ENCODE measurements at regions not wholly inside any gene's neighbourhood (a gene's known extent, or its start where the extent isn't known, plus 50 kb on each side); places are given as distances from the start of the nearest gene placed in this dataset.

DNA sequence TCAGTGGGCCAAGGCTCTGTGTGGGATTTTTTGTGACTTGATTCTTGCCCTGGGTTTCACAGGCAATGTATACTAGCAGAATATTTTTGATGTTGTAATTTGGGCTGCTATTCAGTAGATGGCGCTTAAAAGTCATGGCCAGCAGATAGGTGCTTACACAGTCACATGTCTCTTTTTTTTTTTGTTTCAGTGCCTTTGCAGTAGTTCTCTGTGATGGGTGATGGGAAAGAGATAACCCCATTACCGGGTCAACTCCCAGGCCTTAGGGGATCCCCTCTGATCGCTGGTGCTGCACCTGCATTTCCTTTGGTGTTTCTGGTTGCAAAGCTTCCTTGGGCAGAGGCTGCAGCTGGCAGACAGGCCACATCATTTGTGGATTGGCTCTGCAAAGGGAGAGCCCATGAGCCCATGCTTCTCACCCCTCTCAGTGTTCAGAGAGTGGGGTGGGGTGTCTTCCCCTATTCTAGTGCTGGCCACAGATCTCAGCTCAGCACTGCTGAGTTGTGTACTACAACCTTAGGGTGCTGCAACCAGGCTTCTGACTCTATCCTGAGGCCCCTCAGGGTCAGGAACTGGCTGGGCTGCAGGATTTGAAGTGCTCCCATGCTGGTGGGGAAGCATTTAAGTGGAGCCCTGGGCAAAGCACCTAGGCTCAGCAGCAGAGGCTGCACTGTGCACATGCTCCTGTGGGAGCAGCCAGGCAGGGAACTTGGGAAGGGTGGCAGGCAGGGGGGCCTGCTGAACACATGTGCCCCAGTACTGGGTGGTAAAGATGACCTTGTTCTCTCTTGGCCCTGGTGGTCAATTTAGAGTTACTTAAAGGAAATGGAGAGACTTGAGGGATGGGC is 219.8 kb upstream of the SPHKAP start:
- Histone ChIP-seq H3K27ac (ENCODE audit: low read depth in 1 of 2, low read length in 1 of 2) (no peak overlapping the region), H3K4me3 (ENCODE audit: low read length in 2 of 2) (no peak overlapping the region), H3K4me1 (ENCODE audit: control insufficient read depth in 2 of 2, insufficient read depth in 2 of 2, low read length in 2 of 2) (no peaks in the 10 kb centered on the region), H3K36me3 (ENCODE audit: control insufficient read depth in 2 of 2, insufficient read depth in 2 of 2, low read length in 1 of 2) (no peaks in the 10 kb centered on the region), H3K27me3 (ENCODE audit: control insufficient read depth in 2 of 2, insufficient read depth in 1 of 2, low read length in 1 of 2) (no peaks in the 10 kb centered on the region), H3K9me3 (ENCODE audit: control insufficient read depth in 2 of 2, insufficient read depth in 1 of 2, low read length in 1 of 2) (peaks cover 0 to 11% of the 10 kb centered on the region in 2 donors)
- 85% methylated on average over 3 of the region's 3 CpGs for WGBS
- DNase-seq (ENCODE audit: low read depth in 6 of 9, low spot score in 9 of 9) = no peak

DNA sequence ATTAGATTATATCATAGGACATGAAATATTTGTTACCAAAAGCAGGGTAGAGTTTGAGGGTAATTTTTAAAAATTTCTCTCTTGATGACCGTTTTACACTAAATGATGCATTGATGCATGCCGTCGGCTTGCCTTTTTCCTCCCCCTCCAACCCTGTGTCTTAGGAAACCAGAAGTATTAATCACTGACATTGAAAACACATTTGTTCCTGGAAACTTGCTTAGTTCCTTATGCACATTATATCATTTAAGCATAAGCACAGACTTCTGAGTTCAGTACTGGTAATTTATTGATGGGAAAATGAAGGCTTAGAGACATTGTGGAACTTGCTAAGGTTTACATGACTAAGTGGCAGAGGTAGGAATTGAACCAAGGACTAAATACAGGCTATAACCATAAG is 206.3 kb upstream of the SPHKAP start:
- H3K4me3 ChIP-seq (ENCODE audit: low read length in 2 of 2) = no peak overlapping the region
- H3K9me3 ChIP-seq (ENCODE audit: control insufficient read depth in 2 of 2, insufficient read depth in 1 of 2, low read length in 1 of 2) = peaks cover 0 to 9% of the 10 kb centered on the region in 2 donors
- H3K36me3 ChIP-seq (ENCODE audit: control insufficient read depth in 2 of 2, insufficient read depth in 2 of 2, low read length in 1 of 2) = no peaks in the 10 kb centered on the region
- H3K4me1 ChIP-seq (ENCODE audit: control insufficient read depth in 2 of 2, insufficient read depth in 2 of 2, low read length in 2 of 2) = no peaks in the 10 kb centered on the region
- H3K27ac ChIP-seq (ENCODE audit: low read depth in 1 of 2, low read length in 1 of 2) = no peak overlapping the region
- DNase-seq (ENCODE audit: low read depth in 6 of 9, low spot score in 9 of 9) = no peak
- 57% methylated on average over 3 of the region's 3 CpGs for WGBS
- no peaks in the 10 kb centered on the region for H3K27me3 ChIP-seq (ENCODE audit: control insufficient read depth in 2 of 2, insufficient read depth in 1 of 2, low read length in 1 of 2)

DNA sequence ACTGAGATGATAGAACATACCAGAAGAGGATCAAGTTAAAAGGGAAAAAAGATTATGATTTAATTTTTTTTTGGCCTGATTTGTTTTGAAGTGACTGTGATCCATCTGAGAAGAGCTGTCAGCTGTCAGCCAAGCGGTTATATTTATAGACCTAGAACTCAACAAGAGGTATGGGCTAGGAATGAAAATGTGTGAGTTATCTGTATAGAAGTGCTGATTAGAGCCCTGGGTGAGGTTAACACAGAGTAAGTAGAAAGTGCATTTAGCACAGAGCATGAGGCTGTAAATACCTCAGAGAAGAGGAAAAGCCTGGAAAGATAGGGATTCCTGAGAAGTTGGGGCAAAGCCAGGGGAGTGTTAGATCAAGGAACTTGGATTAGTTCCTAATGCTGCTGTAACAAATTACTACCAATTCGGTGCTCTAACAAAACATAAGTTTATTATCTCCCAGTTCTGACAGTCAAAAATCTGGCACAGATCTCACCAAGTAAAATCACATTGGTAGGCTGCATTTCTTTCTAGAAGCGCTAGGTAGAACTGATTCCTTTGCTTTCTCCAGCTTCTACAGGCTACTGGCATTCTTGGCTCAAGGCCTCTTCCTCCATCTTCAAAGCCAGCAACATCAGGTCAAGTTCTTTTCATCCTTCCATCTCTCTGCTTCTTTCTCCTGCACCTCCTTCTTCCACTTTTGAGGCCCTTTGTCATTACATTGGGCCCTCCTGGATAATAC is 197.4 kb upstream of the SPHKAP start:
- no peaks in the 10 kb centered on the region for H3K9me3 ChIP-seq (ENCODE audit: control insufficient read depth in 2 of 2, insufficient read depth in 1 of 2, low read length in 1 of 2)
- H3K4me3 ChIP-seq (ENCODE audit: low read length in 2 of 2) = no peak overlapping the region
- no peaks in the 10 kb centered on the region for H3K4me1 ChIP-seq (ENCODE audit: control insufficient read depth in 2 of 2, insufficient read depth in 2 of 2, low read length in 2 of 2)
- no peak overlapping the region for H3K27ac ChIP-seq (ENCODE audit: low read depth in 1 of 2, low read length in 1 of 2)
- no peak for DNase-seq (ENCODE audit: low read depth in 6 of 9, low spot score in 9 of 9)
- WGBS = 91% methylated on average over 3 of the region's 3 CpGs
- no peaks in the 10 kb centered on the region for H3K36me3 ChIP-seq (ENCODE audit: control insufficient read depth in 2 of 2, insufficient read depth in 2 of 2, low read length in 1 of 2)
- H3K27me3 ChIP-seq (ENCODE audit: control insufficient read depth in 2 of 2, insufficient read depth in 1 of 2, low read length in 1 of 2) = no peaks in the 10 kb centered on the region

DNA sequence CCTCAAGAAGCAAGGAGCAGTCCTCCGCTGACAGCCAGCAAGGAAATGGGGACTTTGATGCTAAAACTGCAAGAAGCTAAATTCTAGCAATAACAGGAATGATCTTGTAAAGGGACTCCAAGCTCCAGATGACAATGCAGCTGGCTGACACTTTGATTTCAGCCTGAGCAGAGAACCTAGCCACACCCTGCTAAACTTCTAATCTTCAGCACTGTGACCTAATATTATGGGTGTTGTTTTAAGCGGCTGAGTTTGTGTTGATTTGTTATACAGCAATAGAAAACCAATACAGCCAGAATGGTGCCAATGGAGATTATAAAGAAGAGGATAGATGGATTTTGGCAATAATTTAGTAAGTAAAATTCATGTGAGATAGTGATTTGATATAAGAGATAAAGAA is 196.7 kb upstream of the SPHKAP start:
- H3K4me1 ChIP-seq (ENCODE audit: control insufficient read depth in 2 of 2, insufficient read depth in 2 of 2, low read length in 2 of 2) = no peaks in the 10 kb centered on the region
- WGBS = 93% methylated on average over 2 of the region's 2 CpGs
- H3K27ac ChIP-seq (ENCODE audit: low read depth in 1 of 2, low read length in 1 of 2) = no peak overlapping the region
- no peaks in the 10 kb centered on the region for H3K9me3 ChIP-seq (ENCODE audit: control insufficient read depth in 2 of 2, insufficient read depth in 1 of 2, low read length in 1 of 2)
- no peaks in the 10 kb centered on the region for H3K36me3 ChIP-seq (ENCODE audit: control insufficient read depth in 2 of 2, insufficient read depth in 2 of 2, low read length in 1 of 2)
- H3K27me3 ChIP-seq (ENCODE audit: control insufficient read depth in 2 of 2, insufficient read depth in 1 of 2, low read length in 1 of 2) = no peaks in the 10 kb centered on the region
- no peak overlapping the region for H3K4me3 ChIP-seq (ENCODE audit: low read length in 2 of 2)
- DNase-seq (ENCODE audit: low read depth in 6 of 9, low spot score in 9 of 9) = no peak

DNA sequence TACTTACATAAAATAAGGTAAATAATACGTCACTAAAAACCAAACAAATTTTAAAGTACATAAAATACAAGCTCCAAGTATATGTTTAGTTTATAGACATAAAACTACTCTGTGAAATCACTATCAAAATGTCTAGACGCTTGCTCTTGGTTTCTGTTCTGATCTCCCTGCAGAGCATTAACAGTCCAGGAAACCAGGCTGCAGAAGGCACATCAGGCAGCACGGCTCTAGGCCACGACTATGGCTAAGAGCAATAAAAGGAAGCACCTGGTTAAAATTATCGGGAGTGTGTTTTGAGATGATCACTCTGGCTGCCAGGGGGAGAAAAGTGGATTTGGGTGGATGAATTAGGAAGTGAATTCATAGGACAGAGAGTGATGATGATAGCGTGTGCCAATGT is 196.0 kb upstream of the SPHKAP start:
- 49% methylated on average over 6 of the region's 6 CpGs for WGBS
- no peak for DNase-seq (ENCODE audit: low read depth in 6 of 9, low spot score in 9 of 9)
- no peaks in the 10 kb centered on the region for H3K9me3 ChIP-seq (ENCODE audit: control insufficient read depth in 2 of 2, insufficient read depth in 1 of 2, low read length in 1 of 2)

GRCh38 chr2:228374741-228375140 is 193.3 kb upstream of the SPHKAP start:
- no peak overlapping the region for H3K4me3 ChIP-seq (ENCODE audit: low read length in 2 of 2)
- H3K36me3 ChIP-seq (ENCODE audit: control insufficient read depth in 2 of 2, insufficient read depth in 2 of 2, low read length in 1 of 2) = no peaks in the 10 kb centered on the region
- no peaks in the 10 kb centered on the region for H3K27me3 ChIP-seq (ENCODE audit: control insufficient read depth in 2 of 2, insufficient read depth in 1 of 2, low read length in 1 of 2)
- H3K9me3 ChIP-seq (ENCODE audit: control insufficient read depth in 2 of 2, insufficient read depth in 1 of 2, low read length in 1 of 2) = peaks cover 0 to 10% of the 10 kb centered on the region in 2 donors
- H3K4me1 ChIP-seq (ENCODE audit: control insufficient read depth in 2 of 2, insufficient read depth in 2 of 2, low read length in 2 of 2) = no peaks in the 10 kb centered on the region
- WGBS = 86% methylated on average over 3 of the region's 3 CpGs
- H3K27ac ChIP-seq (ENCODE audit: low read depth in 1 of 2, low read length in 1 of 2) = no peak overlapping the region
- DNase-seq (ENCODE audit: low read depth in 6 of 9, low spot score in 9 of 9) = no peak

More for the DNA sequence above, 196.0 kb upstream of the SPHKAP start:
- no peak overlapping the region for H3K4me3 ChIP-seq (ENCODE audit: low read length in 2 of 2)
- no peaks in the 10 kb centered on the region for H3K4me1 ChIP-seq (ENCODE audit: control insufficient read depth in 2 of 2, insufficient read depth in 2 of 2, low read length in 2 of 2)
- H3K27ac ChIP-seq (ENCODE audit: low read depth in 1 of 2, low read length in 1 of 2) = no peak overlapping the region
- no peaks in the 10 kb centered on the region for H3K27me3 ChIP-seq (ENCODE audit: control insufficient read depth in 2 of 2, insufficient read depth in 1 of 2, low read length in 1 of 2)
- H3K36me3 ChIP-seq (ENCODE audit: control insufficient read depth in 2 of 2, insufficient read depth in 2 of 2, low read length in 1 of 2) = no peaks in the 10 kb centered on the region

- 60% methylated on average over 2 of the region's 2 CpGs for WGBS
- no peaks in the 10 kb centered on the region for H3K4me1 ChIP-seq (ENCODE audit: control insufficient read depth in 2 of 2, insufficient read depth in 2 of 2, low read length in 2 of 2)
- H3K36me3 ChIP-seq (ENCODE audit: control insufficient read depth in 2 of 2, insufficient read depth in 2 of 2, low read length in 1 of 2) = no peaks in the 10 kb centered on the region
- no peak for DNase-seq (ENCODE audit: low read depth in 6 of 9, low spot score in 9 of 9)
- H3K9me3 ChIP-seq (ENCODE audit: control insufficient read depth in 2 of 2, insufficient read depth in 1 of 2, low read length in 1 of 2) = peaks cover 0 to 10% of the 10 kb centered on the region in 2 donors
- H3K27ac ChIP-seq (ENCODE audit: low read depth in 1 of 2, low read length in 1 of 2) = no peak overlapping the region
- H3K27me3 ChIP-seq (ENCODE audit: control insufficient read depth in 2 of 2, insufficient read depth in 1 of 2, low read length in 1 of 2) = no peaks in the 10 kb centered on the region
- H3K4me3 ChIP-seq (ENCODE audit: low read length in 2 of 2) = no peak overlapping the region
These were observed 191.7 kb upstream of the SPHKAP start for GRCh38 chr2:228373191-228373590.

GRCh38 chr2:228372212-228372611 is 190.7 kb upstream of the SPHKAP start:
- WGBS = 96% methylated on average over 2 of the region's 2 CpGs
- Histone ChIP-seq H3K4me3 (ENCODE audit: low read length in 2 of 2) (no peak overlapping the region), H3K27me3 (ENCODE audit: control insufficient read depth in 2 of 2, insufficient read depth in 1 of 2, low read length in 1 of 2) (no peaks in the 10 kb centered on the region), H3K9me3 (ENCODE audit: control insufficient read depth in 2 of 2, insufficient read depth in 1 of 2, low read length in 1 of 2) (peaks cover 0 to 10% of the 10 kb centered on the region in 2 donors), H3K36me3 (ENCODE audit: control insufficient read depth in 2 of 2, insufficient read depth in 2 of 2, low read length in 1 of 2) (no peaks in the 10 kb centered on the region), H3K4me1 (ENCODE audit: control insufficient read depth in 2 of 2, insufficient read depth in 2 of 2, low read length in 2 of 2) (no peaks in the 10 kb centered on the region), H3K27ac (ENCODE audit: low read depth in 1 of 2, low read length in 1 of 2) (no peak overlapping the region)
- no peak for DNase-seq (ENCODE audit: low read depth in 6 of 9, low spot score in 9 of 9)

DNA sequence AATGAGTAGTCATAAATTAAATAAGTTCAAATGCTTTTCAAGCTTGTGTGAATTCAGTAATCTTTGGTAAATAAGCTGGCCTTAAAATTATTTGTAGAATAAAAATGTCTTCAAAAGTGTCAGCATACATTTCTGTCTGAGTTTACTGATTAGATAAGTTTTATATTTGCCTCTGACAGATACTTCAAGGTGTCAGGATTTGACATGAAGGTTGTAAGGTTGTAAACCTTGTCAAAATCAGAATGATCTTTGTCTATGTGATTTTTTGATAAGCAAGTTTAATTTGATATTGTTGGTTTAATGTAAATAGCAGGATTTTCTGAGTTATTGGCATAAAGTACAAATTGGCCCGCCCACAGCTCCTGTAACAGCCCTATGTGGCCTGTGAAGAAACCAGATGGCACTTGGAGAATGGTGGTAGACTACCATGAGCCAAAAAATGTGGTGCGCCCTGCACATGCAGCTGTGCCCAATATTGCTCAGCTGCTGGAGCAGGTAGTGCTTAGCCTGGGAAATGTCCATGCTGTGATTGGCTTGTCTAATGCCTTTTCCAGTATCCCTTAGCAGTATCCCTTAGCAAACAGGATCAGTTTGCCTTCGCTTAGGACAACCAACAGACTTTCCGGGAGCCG is 188.0 kb upstream of the SPHKAP start:
- H3K4me1 ChIP-seq (ENCODE audit: control insufficient read depth in 2 of 2, insufficient read depth in 2 of 2, low read length in 2 of 2) = no peaks in the 10 kb centered on the region
- H3K27ac ChIP-seq (ENCODE audit: low read depth in 1 of 2, low read length in 1 of 2) = no peak overlapping the region
- no peak for DNase-seq (ENCODE audit: low read depth in 6 of 9, low spot score in 9 of 9)
- no peaks in the 10 kb centered on the region for H3K27me3 ChIP-seq (ENCODE audit: control insufficient read depth in 2 of 2, insufficient read depth in 1 of 2, low read length in 1 of 2)
- 90% methylated on average over 5 of the region's 5 CpGs for WGBS
- H3K9me3 ChIP-seq (ENCODE audit: control insufficient read depth in 2 of 2, insufficient read depth in 1 of 2, low read length in 1 of 2) = peaks cover 0 to 10% of the 10 kb centered on the region in 2 donors
- no peak overlapping the region for H3K4me3 ChIP-seq (ENCODE audit: low read length in 2 of 2)
- no peaks in the 10 kb centered on the region for H3K36me3 ChIP-seq (ENCODE audit: control insufficient read depth in 2 of 2, insufficient read depth in 2 of 2, low read length in 1 of 2)
